Activated CD8-positive, alpha-beta memory T cell treated with anti-CD3 and anti-CD28 coated beads for 1 hour (primary cell): ENCODE measurements at regions not wholly inside any gene's neighbourhood (a gene's known extent, or its start where the extent isn't known, plus 50 kb on each side); places are given as distances from the start of the nearest gene placed in this dataset.

Source experiments
- DNase-seq, 2 donors: peaks; one replicate each; pipeline ENCODE4 v3.0.0-alpha.2; 2020; ENCODE audit warnings: low read depth in 1 of 2; ENCODE audit errors: extremely low read depth in 1 of 2

- DNase-seq = no peak
Observed at GRCh38 chr17:15048933-15049794, 216.0 kb downstream of the PMP22 start.

DNA sequence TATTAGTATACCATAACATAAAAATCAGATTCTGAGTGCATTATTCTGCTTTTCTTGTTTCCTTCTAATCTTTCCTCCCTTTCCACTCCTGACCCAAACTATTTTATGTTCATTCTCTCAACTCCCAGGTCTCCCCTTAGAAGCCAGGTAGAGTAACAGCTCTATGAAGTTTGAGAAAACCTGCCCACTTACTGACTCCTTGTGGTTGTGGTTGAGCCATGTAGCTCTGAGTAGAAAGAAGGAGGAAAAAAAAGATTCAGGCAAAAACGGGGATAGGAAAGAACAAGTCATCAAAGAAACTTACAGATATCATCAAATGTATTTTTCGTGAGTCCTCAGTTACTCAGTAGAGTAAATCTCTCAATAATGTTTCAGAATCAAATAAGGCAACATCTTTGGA is 216.7 kb downstream of the PMP22 start:
- DNase-seq = no peak

GRCh38 chr17:15042311-15042710 is 222.8 kb downstream of the PMP22 start:
- DNase-seq = no peak

- no peak for DNase-seq
Observed at GRCh38 chr17:15039366-15039765, 225.8 kb downstream of the PMP22 start.

- no peak for DNase-seq
Observed at GRCh38 chr17:15038656-15039055, 226.5 kb downstream of the PMP22 start.

- DNase-seq = no peak
Observed at GRCh38 chr17:15036238-15036637, 228.9 kb downstream of the PMP22 start.

DNA sequence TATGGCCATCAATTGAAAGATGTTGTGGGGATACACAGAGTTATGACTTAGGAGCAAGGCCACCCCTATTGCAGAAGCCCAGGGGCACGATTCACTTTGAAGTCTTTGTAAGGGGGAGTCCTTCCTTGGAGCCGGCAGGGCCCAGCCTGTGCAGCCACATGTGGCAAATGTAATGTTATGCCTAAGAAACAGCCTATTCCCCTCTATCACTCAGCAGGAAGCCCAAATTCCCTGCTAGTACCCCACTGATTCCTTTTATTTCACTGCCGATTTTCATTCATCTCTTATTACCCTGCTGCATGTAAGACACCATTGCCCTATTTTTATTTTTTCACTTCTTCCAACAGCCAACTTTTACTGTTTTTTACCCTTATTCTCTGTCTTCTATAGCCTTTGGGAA is 233.2 kb downstream of the PMP22 start:
- no peak for DNase-seq

- DNase-seq = no peak
Observed at GRCh38 chr17:15029469-15029868, 235.7 kb downstream of the PMP22 start.

- DNase-seq = no peak
Observed at GRCh38 chr17:15027853-15028252, 237.3 kb downstream of the PMP22 start.

DNA sequence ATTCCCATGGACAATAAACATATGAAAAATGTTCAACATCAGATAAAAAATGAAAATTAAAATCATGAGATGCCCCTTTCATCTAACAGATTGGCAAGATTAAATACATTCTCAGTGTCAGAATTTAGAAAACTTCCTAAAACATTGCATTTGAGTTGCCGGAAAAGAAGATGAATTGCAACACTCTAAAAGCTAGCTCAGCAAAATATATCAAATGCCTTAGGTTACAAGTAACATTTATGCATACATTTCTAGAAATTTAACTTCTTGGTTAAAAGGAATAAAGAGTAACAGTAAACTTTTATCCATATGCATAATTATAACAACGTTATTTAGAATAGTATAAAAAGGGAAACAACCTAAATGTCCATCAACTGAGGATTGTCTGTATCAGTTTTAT is 239.0 kb downstream of the PMP22 start:
- DNase-seq = no peak

DNA sequence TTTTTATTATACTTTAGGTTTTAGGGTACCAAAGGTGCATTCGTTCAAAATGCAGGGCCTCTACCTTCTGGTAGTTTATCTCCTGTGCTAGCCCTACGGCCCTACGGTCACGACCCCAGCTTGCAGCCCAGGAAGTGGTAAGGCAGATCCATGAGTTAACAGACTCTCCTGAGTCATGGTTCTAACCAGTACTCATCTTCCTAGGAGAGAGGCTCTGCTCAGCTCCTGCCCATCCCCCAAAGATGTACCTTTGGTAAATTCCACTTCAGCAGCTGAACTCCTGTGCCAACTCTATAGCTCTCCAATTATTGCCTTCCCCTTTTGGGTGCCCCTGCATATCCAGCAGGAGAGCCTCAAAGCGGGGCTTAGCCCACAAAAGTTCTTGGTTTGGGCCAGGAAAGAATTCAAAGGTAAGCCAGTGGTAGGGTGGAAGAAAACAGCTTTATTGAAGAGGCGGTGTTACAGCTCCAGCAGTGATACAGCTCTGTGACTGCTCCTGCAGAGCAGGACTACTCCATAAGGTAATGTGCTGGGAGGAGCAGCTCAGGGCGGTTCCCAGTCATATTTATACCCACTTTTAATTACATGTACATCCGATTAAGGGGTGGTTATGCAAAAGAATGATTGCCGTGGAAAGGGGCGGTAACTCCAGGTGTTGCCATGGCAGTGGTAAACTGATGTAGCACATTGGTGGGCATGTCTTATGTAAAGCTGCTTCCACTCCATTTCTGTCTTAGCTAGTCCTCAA is 241.4 kb downstream of the PMP22 start:
- no peak for DNase-seq

DNA sequence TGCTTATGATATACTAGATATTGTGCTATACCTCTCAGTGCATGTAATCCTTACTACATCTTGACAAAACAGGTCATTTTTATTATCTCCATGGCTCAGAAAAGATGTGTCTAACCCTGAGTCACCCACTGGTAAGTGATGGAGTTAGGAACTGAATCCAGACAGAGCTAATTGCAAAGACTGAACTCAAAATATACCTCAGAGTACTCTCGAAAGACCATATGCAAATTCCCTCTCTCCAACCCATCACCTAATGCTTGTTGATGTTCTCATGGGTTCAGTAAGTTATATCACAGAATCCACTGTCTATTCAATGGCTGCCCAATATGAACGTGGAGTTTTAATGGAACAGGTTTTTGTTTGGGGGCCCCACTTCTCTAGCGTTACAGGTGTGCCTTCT is 246.0 kb downstream of the PMP22 start:
- DNase-seq = no peak

DNA sequence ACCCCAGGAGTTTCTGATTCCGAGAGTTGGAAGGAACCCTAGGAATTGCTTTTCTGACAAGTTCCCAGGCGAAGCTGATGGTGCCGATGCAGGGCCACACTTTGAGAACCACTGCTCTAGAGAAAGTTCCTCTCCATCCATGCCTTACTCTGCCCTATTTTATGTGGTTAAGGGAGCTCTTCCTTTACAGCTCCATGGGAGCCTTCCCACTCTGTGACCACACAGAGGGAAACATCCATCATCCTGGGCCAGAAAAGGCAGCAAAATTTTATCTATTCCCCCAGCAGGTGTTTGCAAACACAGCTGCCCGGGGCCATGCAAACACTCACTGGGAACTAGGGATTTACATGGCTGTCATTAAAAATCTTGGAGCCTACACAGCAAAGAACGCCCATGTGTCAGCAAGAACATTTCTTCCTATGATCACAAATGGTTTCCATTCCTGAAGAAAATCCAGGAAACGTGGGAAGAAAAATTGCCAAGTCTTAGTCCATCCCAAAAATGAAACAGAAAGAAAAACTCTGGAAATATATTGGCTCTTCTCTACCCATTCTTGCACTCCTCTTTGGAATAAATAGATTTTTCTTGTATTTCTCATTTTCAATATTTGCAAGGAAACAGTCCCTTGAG is 252.7 kb downstream of the PMP22 start:
- no peak for DNase-seq

DNA sequence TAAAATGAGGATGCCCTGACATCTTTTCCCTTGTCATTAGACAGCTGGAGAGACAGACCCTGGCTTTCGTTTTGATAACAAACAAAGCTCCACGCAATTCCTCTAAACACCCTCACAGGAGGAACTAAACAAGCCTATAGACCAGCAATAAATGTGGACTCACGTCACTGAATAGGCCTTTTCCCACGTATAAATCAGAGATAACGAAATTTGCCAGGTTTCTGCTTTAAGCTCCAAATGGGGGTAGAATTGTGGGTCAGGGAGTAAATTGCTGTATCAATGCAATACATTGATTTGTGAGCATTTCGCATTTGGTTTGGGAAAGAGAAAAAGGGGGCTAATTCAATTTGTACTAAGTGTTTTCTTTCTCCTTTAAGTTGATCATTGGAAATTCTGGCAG is 256.0 kb downstream of the PMP22 start:
- no peak for DNase-seq

DNA sequence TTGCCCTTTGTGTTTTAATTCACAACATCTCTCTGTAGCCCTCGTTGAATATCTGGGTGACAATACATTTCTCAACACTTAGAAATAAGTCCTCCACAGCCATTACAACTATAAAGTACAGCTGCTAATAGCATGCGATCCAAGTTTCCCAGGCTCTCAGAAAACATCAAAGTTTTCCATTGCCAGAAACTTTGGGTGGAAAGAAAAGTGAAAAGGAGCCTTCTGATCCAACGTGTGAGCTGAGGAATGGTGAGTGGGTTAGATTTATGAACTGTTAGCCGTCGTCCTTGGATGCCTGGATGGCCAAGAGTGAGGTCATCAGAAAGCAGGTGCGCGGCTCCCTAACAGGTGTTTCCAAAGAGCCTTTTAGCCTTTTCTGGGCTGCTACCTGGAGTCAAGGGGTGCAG is 258.0 kb downstream of the PMP22 start:
- no peak for DNase-seq

GRCh38 chr17:15006421-15007128 is 258.6 kb downstream of the PMP22 start:
- no peak for DNase-seq

- no peak for DNase-seq
Observed at GRCh38 chr17:15000661-15001060, 264.5 kb downstream of the PMP22 start.

- no peak for DNase-seq
Observed at GRCh38 chr17:14997290-14997689, 267.8 kb downstream of the PMP22 start.

GRCh38 chr17:14986127-14986526 is 279.0 kb downstream of the PMP22 start:
- DNase-seq = no peak

DNA sequence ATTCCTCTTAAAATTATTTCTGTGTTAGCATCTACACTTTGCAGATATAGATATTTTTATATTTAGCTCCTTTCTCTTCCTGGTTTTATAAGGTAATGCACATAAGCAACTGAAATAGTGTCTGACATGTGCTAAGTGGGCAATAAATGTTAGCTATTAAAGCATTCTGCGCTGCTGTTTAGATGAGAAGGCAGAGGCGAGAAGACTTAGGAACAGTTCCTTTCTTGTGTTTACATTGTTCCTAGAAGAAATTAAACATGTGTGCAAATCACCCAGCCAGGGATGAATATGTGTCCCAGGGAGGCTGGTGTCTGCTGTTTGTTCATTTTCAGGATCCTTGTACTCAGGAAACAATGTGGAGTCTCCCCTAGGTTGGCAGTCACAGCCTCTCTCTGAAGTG is 292.3 kb downstream of the PMP22 start:
- no peak for DNase-seq

DNA sequence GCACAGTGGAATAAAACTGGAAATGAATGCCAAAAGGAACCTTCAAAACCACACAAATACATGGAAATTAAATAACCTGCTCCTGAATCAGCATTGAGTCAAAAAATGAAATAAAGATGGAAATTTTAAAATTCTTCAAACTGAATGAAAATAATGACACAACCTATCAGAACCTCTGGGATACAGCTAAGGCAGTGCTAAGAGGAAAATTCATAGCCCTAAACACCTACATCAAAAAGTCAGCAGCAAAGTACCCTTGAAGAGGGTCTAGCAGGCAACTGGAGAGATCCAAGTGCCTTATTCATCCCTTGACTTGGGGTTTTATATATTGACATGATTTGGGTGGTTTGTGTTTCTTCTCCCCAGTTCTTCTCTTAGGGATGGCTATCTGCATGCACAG is 294.1 kb downstream of the PMP22 start:
- no peak for DNase-seq
